ENCODE measurements at regions not wholly inside any gene's neighbourhood (a gene's known extent, or its start where the extent isn't known, plus 50 kb on each side); places are given as distances from the start of the nearest gene placed in this dataset.

GRCh38 chr22:22820076-22820475 is 67.5 kb upstream of the IGLL5 start:
- no peak for TF ChIP-seq CTCF (IDR thresholded peaks at IDR 0.05)
- TF ChIP-seq POLR2A (IDR thresholded peaks at IDR 0.05) = no peak

Data from adrenal gland (tissue), 5 donors.